B cell (primary cell): ENCODE measurements at regions not wholly inside any gene's neighbourhood (a gene's known extent, or its start where the extent isn't known, plus 50 kb on each side); places are given as distances from the start of the nearest gene placed in this dataset.

Experiments
- ATAC-seq: fragments of 200-7000 bp; cut with Tn5 transposase; one replicate; pipeline ENCODE4 v1.10.0; 2021; ENCODE audit warnings: low read depth, mild to moderate bottlenecking, moderate number of reproducible peaks, moderate library complexity
- CTCF ChIA-PET: fragments of 350-600 bp; sonication (Branson Sonifier 250); formaldehyde crosslinking; loops from one replicate; lab custom pipeline; 2021; ENCODE audit warnings: antibody characterized with exemption, inconsistent platforms; lab: Charles Lee
- POLR2A ChIA-PET: fragments of 350-600 bp; sonication (Branson Sonifier 250); formaldehyde crosslinking; loops from one replicate; lab custom pipeline; 2021; ENCODE audit warnings: antibody characterized with exemption; lab: Charles Lee
- DNase-seq: peaks from one replicate; pipeline ENCODE4 v3.0.0; 2013
- H2AFZ ChIP-seq: 2 replicates; pipeline ENCODE4 v1.6.1; 2012; ENCODE audit warnings: mild to moderate bottlenecking, low read depth, low read length; ENCODE audit not compliant: insufficient read depth, poor library complexity, severe bottlenecking
- H3K27ac ChIP-seq, 2 donors: 1 replicate in 1 of 2; 2 replicates in 1 of 2; pipeline ENCODE4 v1.5.1; 2012 to 2013; ENCODE audit warnings: low read length in 2 of 2, mild to moderate bottlenecking in 2 of 2, moderate library complexity in 1 of 2
- H3K27me3 ChIP-seq, 4 experiments: fragments of 200-600 bp in 1 of 4; sonication (generic) in 1 of 4; replicated peaks in 1 of 4; 1 replicate in 2 of 4; 2 replicates in 2 of 4; pipeline versions ENCODE4 v1.6.1 to v1.7.0; 2013 to 2016; ENCODE audit warnings: low read length in 3 of 4, mild to moderate bottlenecking in 2 of 4, mixed read lengths in 1 of 4, moderate library complexity in 1 of 4; ENCODE audit not compliant: insufficient read depth in 4 of 4, control insufficient read depth in 3 of 4; ENCODE audit errors: control extremely low read depth in 1 of 4
- H3K36me3 ChIP-seq, 2 experiments: replicated peaks in 1 of 2; 1 replicate in 1 of 2; 2 replicates in 1 of 2; pipeline versions ENCODE4 v1.6.1 to v1.7.1; 2013; ENCODE audit warnings: low read length in 1 of 2; ENCODE audit not compliant: insufficient read depth in 2 of 2, control insufficient read depth in 1 of 2; ENCODE audit errors: control extremely low read depth in 1 of 2, extremely low read depth in 1 of 2
- H3K4me1 ChIP-seq, 2 donors: fragments of 200-600 bp in 1 of 2; sonication (generic) in 1 of 2; 1 replicate in 1 of 2; 2 replicates in 1 of 2; pipeline versions ENCODE4 v1.5.1 to v1.6.1; 2013 to 2017; ENCODE audit warnings: low read length in 2 of 2; ENCODE audit not compliant: control insufficient read depth in 2 of 2, insufficient read depth in 2 of 2
- H3K4me2 ChIP-seq: replicated peaks from 2 replicates; pipeline ENCODE3; 2012; ENCODE audit warnings: mild to moderate bottlenecking, low read depth, low read length; ENCODE audit not compliant: poor library complexity, severe bottlenecking
- H3K4me3 ChIP-seq, 5 experiments: fragments of 200-600 bp in 1 of 5; sonication (generic) in 1 of 5; 1 replicate in 3 of 5; 2 replicates in 2 of 5; pipeline versions ENCODE4 v1.5.1 to v1.7.0; 2011 to 2016; ENCODE audit warnings: low read length in 4 of 5, mild to moderate bottlenecking in 4 of 5, low read depth in 2 of 5, control low read depth in 1 of 5, moderate library complexity in 1 of 5; ENCODE audit not compliant: insufficient read depth in 1 of 5; ENCODE audit errors: control extremely low read depth in 1 of 5, extremely low read depth in 1 of 5
- H3K79me2 ChIP-seq: fragments of 200-600 bp; sonication (generic); one replicate; pipeline ENCODE4 v1.6.0; 2016; ENCODE audit warnings: low read length; ENCODE audit not compliant: control insufficient read depth, insufficient read depth
- H3K9ac ChIP-seq: fragments of 200-600 bp; sonication (generic); 2 replicates; pipeline ENCODE4 v1.6.1; 2017; ENCODE audit warnings: mild to moderate bottlenecking, low read length, moderate library complexity
- H3K9me3 ChIP-seq, 3 donors: one replicate each; pipeline versions ENCODE4 v1.6.1 to v1.7.1; 2013; ENCODE audit warnings: low read length in 2 of 3; ENCODE audit not compliant: control insufficient read depth in 2 of 3, insufficient read depth in 1 of 3; ENCODE audit errors: control extremely low read depth in 1 of 3
- H4K20me1 ChIP-seq: 2 replicates; pipeline ENCODE4 v1.6.0; 2012; ENCODE audit warnings: mild to moderate bottlenecking, low read length; ENCODE audit not compliant: insufficient read depth, control insufficient read depth, poor library complexity, severe bottlenecking
- H3K27ac Mint-ChIP-seq: one replicate; pipeline ENCODE4 v1.8.0; 2021; ENCODE audit warnings: mixed read lengths
- H3K27me3 Mint-ChIP-seq: one replicate; pipeline ENCODE4 v1.8.0; 2021; ENCODE audit warnings: mixed read lengths
- H3K4me1 Mint-ChIP-seq: one replicate; pipeline ENCODE4 v1.8.0; 2021; ENCODE audit warnings: mixed read lengths
- H3K4me3 Mint-ChIP-seq: one replicate; pipeline ENCODE4 v1.8.0; 2021; ENCODE audit warnings: mixed read lengths
- H3K9me3 Mint-ChIP-seq: one replicate; pipeline ENCODE4 v1.8.0; 2022; ENCODE audit warnings: mixed read lengths; ENCODE audit not compliant: insufficient read depth
- CTCF ChIP-seq: fragments of 200-600 bp; IDR thresholded peaks from one replicate; pipeline ENCODE4 v1.8.0; 2022; ENCODE audit warnings: antibody characterized with exemption, mild to moderate bottlenecking
- EZH2 ChIP-seq: IDR thresholded peaks from 2 replicates; pipeline ENCODE4 v1.6.1; 2012; ENCODE audit warnings: borderline replicate concordance, low read depth, mild to moderate bottlenecking, moderate library complexity, low read length; ENCODE audit not compliant: insufficient read depth, poor library complexity, severe bottlenecking
- WGBS: methylation state at CpG from one replicate; pipeline ENCODE4 v1.1.5; 2013; ENCODE audit warnings: missing lambda C conversion rate; ENCODE audit not compliant: insufficient coverage; 5-methylcytosine and 5-hydroxymethylcytosine counted together
- intact Hi-C: fragments of 100-400 bp; cut with micrococcal nuclease; formaldehyde crosslinking; loops from one replicate; pipeline ENCODE4 v1.10.0; 2022

GRCh38 chr1:81453971-81454370 lies 346.8 kb upstream of the ADGRL2 start:
- H3K36me3 ChIP-seq = no peaks in the 10 kb centered on the region
- no peaks in the 10 kb centered on the region for H3K27me3 ChIP-seq
- no peaks in the 10 kb centered on the region for H3K27me3 Mint-ChIP-seq
- ChIA-PET POLR2A (no interaction called here), CTCF (interaction anchor here (0.7 kb wide), 1 partner anchor 852 kb away, joined by 3 read pairs; no protein-coding TSS in a partner anchor)
- no peak overlapping the region for H3K4me2 ChIP-seq
- H3K4me3 Mint-ChIP-seq = no peak overlapping the region
- no peaks in the 10 kb centered on the region for H3K9me3 Mint-ChIP-seq
- no peak for TF ChIP-seq CTCF
- TF ChIP-seq EZH2 = no peak
- no peaks in the 10 kb centered on the region for H4K20me1 ChIP-seq
- H3K9me3 ChIP-seq = peaks cover 0 to 4% (median 0%) of the 10 kb centered on the region in 3 donors
- no peak overlapping the region for H3K27ac ChIP-seq
- no peak overlapping the region for H2AFZ ChIP-seq
- H3K9ac ChIP-seq = no peak overlapping the region
- H3K27ac Mint-ChIP-seq = no peak overlapping the region
- no peaks in the 10 kb centered on the region for H3K4me1 Mint-ChIP-seq
- H3K4me1 ChIP-seq = no peaks in the 10 kb centered on the region
- no CpG with 5 or more reads among the region's 3 CpGs for WGBS
- intact Hi-C loops = no loop called here
- ATAC-seq (no peak), DNase-seq (no peak)
- no peak overlapping the region for H3K4me3 ChIP-seq
- H3K79me2 ChIP-seq = no peaks in the 10 kb centered on the region

GRCh38 chr1:81453367-81453703 lies 347.4 kb upstream of the ADGRL2 start:
- 80% methylated on average over 1 of the region's 2 CpGs for WGBS
- Mint-ChIP-seq H3K27ac (no peak overlapping the region), H3K4me1 (no peaks in the 10 kb centered on the region), H3K4me3 (no peak overlapping the region), H3K9me3 (no peaks in the 10 kb centered on the region), H3K27me3 (no peaks in the 10 kb centered on the region)
- ChIA-PET POLR2A (no interaction called here), CTCF (interaction anchor here (0.7 kb wide), 1 partner anchor 853 kb away, joined by 3 read pairs; no protein-coding TSS in a partner anchor)
- no peak for TF ChIP-seq EZH2
- TF ChIP-seq CTCF = no peak
- Histone ChIP-seq H3K36me3 (no peaks in the 10 kb centered on the region), H3K79me2 (no peaks in the 10 kb centered on the region), H3K27me3 (no peaks in the 10 kb centered on the region), H3K9me3 (peaks cover 0 to 2% (median 0%) of the 10 kb centered on the region in 3 donors), H3K4me3 (no peak overlapping the region), H3K4me1 (no peaks in the 10 kb centered on the region), H3K9ac (no peak overlapping the region), H3K4me2 (no peak overlapping the region), H3K27ac (no peak overlapping the region), H2AFZ (no peak overlapping the region), H4K20me1 (no peaks in the 10 kb centered on the region)
- intact Hi-C loops = no loop called here
- no peak for DNase-seq
- no peak for ATAC-seq
